Endothelial cell of umbilical vein (primary cell): ENCODE measurements at regions not wholly inside any gene's neighbourhood (a gene's known extent, or its start where the extent isn't known, plus 50 kb on each side); places are given as distances from the start of the nearest gene placed in this dataset.

Experiments used
- BruUV-seq: library from RNA; stranded (reverse); fragments of 400-500 nt; replicated peaks from 2 replicates; lab custom pipeline; 2021; lab: Mats Ljungman, UMichigan
- CTCF ChIA-PET: fragments of 300-600, 350-600 bp; sonication (Branson Sonifier 250); formaldehyde crosslinking; loops from one replicate; lab custom pipeline; 2021; ENCODE audit warnings: antibody characterized with exemption, inconsistent platforms; lab: Charles Lee
- POLR2A ChIA-PET: fragments of 300-600, 350-600 bp; sonication (Branson Sonifier 250); formaldehyde crosslinking; loops from one replicate; lab custom pipeline; 2021; ENCODE audit warnings: antibody characterized with exemption, inconsistent platforms; lab: Charles Lee
- DNase-seq: peaks from one replicate; pipeline ENCODE4 v3.0.0-alpha.2; 2011; ENCODE audit warnings: low read depth, low spot score
- FAIRE-seq: peaks from 2 replicates; lab custom pipeline; 2011; peaks lifted over from hg19 to GRCh38; lab: Jason Lieb, UNC
- H2AFZ ChIP-seq: 2 replicates; pipeline ENCODE4 v1.6.0; 2012; ENCODE audit warnings: low read depth, low read length, control low read depth, inconsistent platforms
- H3K27ac ChIP-seq: 2 replicates; pipeline ENCODE4 v1.5.1; 2011; ENCODE audit warnings: low read depth, mild to moderate bottlenecking, control low read depth, low read length, moderate library complexity; ENCODE audit not compliant: insufficient read depth
- H3K27me3 ChIP-seq, 2 experiments: 2 replicates each; pipeline versions ENCODE4 v1.6.0 to v1.6.1; 2011; ENCODE audit warnings: low read length in 2 of 2, mixed read lengths in 1 of 2; ENCODE audit not compliant: control insufficient read depth in 2 of 2, insufficient read depth in 2 of 2
- H3K36me3 ChIP-seq, 2 experiments: 2 replicates in 1 of 2; 3 replicates in 1 of 2; pipeline ENCODE4 v1.5.1; 2011; ENCODE audit warnings: low read length in 2 of 2, mild to moderate bottlenecking in 1 of 2, moderate library complexity in 1 of 2; ENCODE audit not compliant: control insufficient read depth in 2 of 2, insufficient read depth in 2 of 2; ENCODE audit errors: extremely low read depth in 1 of 2
- H3K4me1 ChIP-seq: 3 replicates; pipeline ENCODE4 v1.5.1; 2011; ENCODE audit warnings: mild to moderate bottlenecking, low read length; ENCODE audit not compliant: control insufficient read depth, insufficient read depth; ENCODE audit errors: extremely low read depth
- H3K4me2 ChIP-seq: 2 replicates; pipeline ENCODE4 v1.6.1; 2011; ENCODE audit warnings: low read length, control low read depth, mixed read lengths; ENCODE audit not compliant: insufficient read depth
- H3K4me3 ChIP-seq, 3 experiments: fragments of 200-600 bp in 1 of 3; sonication (generic), shearing (Covaris generic) in 1 of 3; replicated peaks in 1 of 3; 2 replicates each; pipeline ENCODE4 v1.5.1; 2011 to 2016; ENCODE audit warnings: control low read depth in 3 of 3, low read length in 3 of 3, mild to moderate bottlenecking in 2 of 3, inconsistent platforms in 1 of 3, low read depth in 1 of 3, moderate library complexity in 1 of 3; ENCODE audit not compliant: insufficient read depth in 1 of 3
- H3K79me2 ChIP-seq: 2 replicates; pipeline ENCODE4 v1.6.0; 2012; ENCODE audit warnings: low read length, inconsistent platforms; ENCODE audit not compliant: control insufficient read depth, insufficient read depth
- H3K9ac ChIP-seq: replicated peaks from 2 replicates; pipeline ENCODE3; 2011; ENCODE audit warnings: low read length, control low read depth; ENCODE audit not compliant: insufficient read depth; ENCODE audit errors: extremely low read depth
- H3K9me1 ChIP-seq: replicated peaks from 3 replicates; pipeline ENCODE4 v1.6.0; 2011; ENCODE audit warnings: mild to moderate bottlenecking, low read length; ENCODE audit not compliant: control insufficient read depth, insufficient read depth; ENCODE audit errors: extremely low read depth
- H3K9me3 ChIP-seq: replicated peaks from 2 replicates; pipeline ENCODE4 v1.5.1; 2012; ENCODE audit warnings: low read length, inconsistent platforms; ENCODE audit not compliant: control insufficient read depth, insufficient read depth
- H4K20me1 ChIP-seq: replicated peaks from 2 replicates; pipeline ENCODE3; 2011; ENCODE audit warnings: mild to moderate bottlenecking, low read length; ENCODE audit not compliant: control insufficient read depth, insufficient read depth; ENCODE audit errors: extremely low read depth
- EZH2 ChIP-seq: IDR thresholded peaks from 2 replicates; pipeline ENCODE4 v1.6.1; 2012; ENCODE audit warnings: borderline replicate concordance, low read depth, mild to moderate bottlenecking, moderate library complexity, low read length, inconsistent platforms; ENCODE audit not compliant: severe bottlenecking
- FOS ChIP-seq: IDR thresholded peaks from 2 replicates; pipeline ENCODE4 v1.6.1; 2011; ENCODE audit warnings: mild to moderate bottlenecking, low read length, moderate library complexity, borderline replicate concordance; ENCODE audit not compliant: insufficient read depth
- GATA2 ChIP-seq: IDR thresholded peaks from 2 replicates; pipeline ENCODE4 v1.7.0; 2011; ENCODE audit warnings: low read depth, mild to moderate bottlenecking, moderate library complexity, mixed read lengths, low read length; ENCODE audit not compliant: insufficient read length, insufficient read depth
- JUN ChIP-seq: IDR thresholded peaks from 2 replicates; pipeline ENCODE4 v1.6.1; 2011; ENCODE audit warnings: borderline replicate concordance, low read depth; ENCODE audit not compliant: insufficient read length, insufficient read depth
- MYC ChIP-seq: IDR thresholded peaks from one replicate; pipeline ENCODE4 v1.6.1; 2011; ENCODE audit warnings: mild to moderate bottlenecking, low read depth, low read length
- POLR2A ChIP-seq: IDR thresholded peaks from 2 replicates; pipeline ENCODE4 v1.6.1; 2012; ENCODE audit warnings: low read depth, mild to moderate bottlenecking, control low read depth, low read length
- POLR2AphosphoS5 ChIP-seq: IDR thresholded peaks from 2 replicates; pipeline ENCODE4 v1.6.1; 2012; ENCODE audit warnings: low read depth, mild to moderate bottlenecking, control low read depth, low read length, moderate library complexity; ENCODE audit not compliant: insufficient read depth
- dilution Hi-C: fragments of 300-500 bp; cut with MboI; formaldehyde crosslinking; loops from one replicate; pipeline ENCODE4 v1.15.0; 2019; ENCODE audit warnings: low sequenced_read_pairs; ENCODE audit not compliant: extremely low pct_ligation_motif_present
- intact Hi-C: fragments of 100-400 bp; cut with micrococcal nuclease; formaldehyde crosslinking; loops from one replicate; pipeline ENCODE4 v1.10.0; 2022
- TF ChIP-seq, protein P1 (sequence below), 2 donors: IDR thresholded peaks; 1 replicate in 1 of 2; 2 replicates in 1 of 2; pipeline ENCODE4 v1.5.1; 2011; ENCODE audit warnings: low read length in 2 of 2, mild to moderate bottlenecking in 2 of 2, moderate library complexity in 2 of 2, control low read depth in 1 of 2, inconsistent platforms in 1 of 2, low read depth in 1 of 2; ENCODE audit not compliant: insufficient read depth in 1 of 2; ENCODE audit errors: extremely low read depth in 1 of 2
- TF ChIP-seq, protein P2 (sequence below): IDR thresholded peaks from 2 replicates; pipeline ENCODE4 v1.6.1; 2011; ENCODE audit not compliant: insufficient read depth, insufficient read length

DNA sequence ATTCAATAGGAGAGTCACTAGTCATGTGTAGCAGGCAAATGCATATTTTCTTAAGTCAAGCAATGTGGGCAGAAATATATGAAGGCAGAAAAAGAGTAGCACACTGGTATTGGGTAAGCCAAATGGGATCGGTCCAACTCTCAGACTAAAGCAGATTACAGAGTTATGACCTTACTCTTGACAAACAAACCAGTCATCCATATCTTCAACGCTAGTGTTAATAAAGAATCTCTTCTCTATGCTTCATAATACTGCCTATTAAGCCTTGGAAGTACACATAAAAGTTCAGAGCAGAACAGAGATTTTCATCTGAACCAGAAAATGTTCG is 320.2 kb upstream of the JARID2 start:
- no peak overlapping the region for H3K4me3 ChIP-seq
- H3K4me1 ChIP-seq: no peaks in the 10 kb centered on the region
- no peak overlapping the region for H3K4me2 ChIP-seq
- H3K27ac ChIP-seq: no peak overlapping the region
- H3K79me2 ChIP-seq: no peaks in the 10 kb centered on the region
- ChIA-PET POLR2A (no interaction called here), CTCF (no interaction called here)
- H3K9ac ChIP-seq: no peak overlapping the region
- no peak overlapping the region for H2AFZ ChIP-seq
- H4K20me1 ChIP-seq: no peaks in the 10 kb centered on the region
- DNase-seq (no peak), FAIRE-seq (no peak)
- TF ChIP-seq, protein P1, sequence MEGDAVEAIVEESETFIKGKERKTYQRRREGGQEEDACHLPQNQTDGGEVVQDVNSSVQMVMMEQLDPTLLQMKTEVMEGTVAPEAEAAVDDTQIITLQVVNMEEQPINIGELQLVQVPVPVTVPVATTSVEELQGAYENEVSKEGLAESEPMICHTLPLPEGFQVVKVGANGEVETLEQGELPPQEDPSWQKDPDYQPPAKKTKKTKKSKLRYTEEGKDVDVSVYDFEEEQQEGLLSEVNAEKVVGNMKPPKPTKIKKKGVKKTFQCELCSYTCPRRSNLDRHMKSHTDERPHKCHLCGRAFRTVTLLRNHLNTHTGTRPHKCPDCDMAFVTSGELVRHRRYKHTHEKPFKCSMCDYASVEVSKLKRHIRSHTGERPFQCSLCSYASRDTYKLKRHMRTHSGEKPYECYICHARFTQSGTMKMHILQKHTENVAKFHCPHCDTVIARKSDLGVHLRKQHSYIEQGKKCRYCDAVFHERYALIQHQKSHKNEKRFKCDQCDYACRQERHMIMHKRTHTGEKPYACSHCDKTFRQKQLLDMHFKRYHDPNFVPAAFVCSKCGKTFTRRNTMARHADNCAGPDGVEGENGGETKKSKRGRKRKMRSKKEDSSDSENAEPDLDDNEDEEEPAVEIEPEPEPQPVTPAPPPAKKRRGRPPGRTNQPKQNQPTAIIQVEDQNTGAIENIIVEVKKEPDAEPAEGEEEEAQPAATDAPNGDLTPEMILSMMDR (IDR thresholded peaks at IDR 0.05; ENCODE audit: extremely low read depth in 1 of 2, insufficient read depth in 1 of 2, low read depth in 1 of 2, low read length in 2 of 2): no peak
- TF ChIP-seq POLR2A (no peak), EZH2 (no peak), JUN (no peak), POLR2AphosphoS5 (no peak)
- intact Hi-C loops (no loop called here), dilution Hi-C loops (no loop called here)
- H3K9me3 ChIP-seq: no peaks in the 10 kb centered on the region
- BruUV-seq: no TSS peak
- H3K36me3 ChIP-seq: no peaks in the 10 kb centered on the region
- no peaks in the 10 kb centered on the region for H3K9me1 ChIP-seq
- no peaks in the 10 kb centered on the region for H3K27me3 ChIP-seq

- dilution Hi-C loops: no loop called here
- no peak for FAIRE-seq
Measured at GRCh38 chr6:14927398-14927797, 318.5 kb upstream of the JARID2 start.

More at GRCh38 chr6:14927398-14927797, 318.5 kb upstream of the JARID2 start:
- no peak for DNase-seq
- Histone ChIP-seq H2AFZ (no peak overlapping the region), H3K27ac (no peak overlapping the region), H4K20me1 (no peaks in the 10 kb centered on the region), H3K36me3 (no peaks in the 10 kb centered on the region), H3K9ac (no peak overlapping the region), H3K9me3 (no peaks in the 10 kb centered on the region), H3K4me2 (no peak overlapping the region), H3K4me3 (no peak overlapping the region), H3K9me1 (no peaks in the 10 kb centered on the region), H3K4me1 (no peaks in the 10 kb centered on the region), H3K27me3 (no peaks in the 10 kb centered on the region), H3K79me2 (no peaks in the 10 kb centered on the region)
- BruUV-seq: no TSS peak
- ChIA-PET CTCF (no interaction called here), POLR2A (no interaction called here)
- TF ChIP-seq POLR2A (no peak), GATA2 (no peak), POLR2AphosphoS5 (no peak), FOS (no peak), JUN (no peak), MYC (no peak), EZH2 (no peak)
- TF ChIP-seq, protein P2, sequence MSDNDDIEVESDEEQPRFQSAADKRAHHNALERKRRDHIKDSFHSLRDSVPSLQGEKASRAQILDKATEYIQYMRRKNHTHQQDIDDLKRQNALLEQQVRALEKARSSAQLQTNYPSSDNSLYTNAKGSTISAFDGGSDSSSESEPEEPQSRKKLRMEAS: no peak
- TF ChIP-seq, protein P1 (IDR thresholded peaks at IDR 0.05; ENCODE audit: extremely low read depth in 1 of 2, insufficient read depth in 1 of 2, low read depth in 1 of 2, low read length in 2 of 2): no peak
- intact Hi-C loops: no loop called here
